ENCODE measurements at regions not wholly inside any gene's neighbourhood (a gene's known extent, or its start where the extent isn't known, plus 50 kb on each side); places are given as distances from the start of the nearest gene placed in this dataset.

GRCh38 chr9:109590966-109591365, 92.9 kb upstream of the PTPN3 start (continued):
- no peak for TF ChIP-seq BRCA1 (IDR thresholded peaks at IDR 0.05; ENCODE audit: low read depth, low read length)

- FAIRE-seq, result no peak
- Histone ChIP-seq H2AFZ (ENCODE audit: low read length) (no peak overlapping the region), H3K27me3 (replicated peaks in 1 of 4; ENCODE audit: control insufficient read depth in 3 of 4, extremely low read depth in 1 of 4, insufficient read depth in 3 of 4, low read length in 3 of 4) (no peaks in the 10 kb centered on the region), H3K4ac (replicated peaks; ENCODE audit: insufficient read length, low read depth, low read length) (no peak overlapping the region), H3K9me3 (ENCODE audit: insufficient read depth in 2 of 2, low read depth in 1 of 2, low read length in 1 of 2) (no peaks in the 10 kb centered on the region; a peak in 1 of 4 replicates), H3K79me2 (ENCODE audit: control insufficient read depth in 1 of 2, insufficient read depth in 2 of 2, low read length in 2 of 2) (no peaks in the 10 kb centered on the region), H3K23ac (ENCODE audit: insufficient read length) (no peak overlapping the region), H2AK5ac (ENCODE audit: low read depth, low read length) (no peak overlapping the region), H3K56ac (replicated peaks; ENCODE audit: insufficient read length, low read depth, low read length) (no peak overlapping the region), H3K79me1 (ENCODE audit: low read depth, low read length) (no peaks in the 10 kb centered on the region), H2BK5ac (ENCODE audit: low read depth, low read length) (no peak overlapping the region), H3K36me3 (ENCODE audit: control insufficient read depth in 2 of 4, insufficient read depth in 4 of 4, low read length in 3 of 4) (no peaks in the 10 kb centered on the region), H3K18ac (ENCODE audit: extremely low read depth, low read length) (no peak overlapping the region), H2BK12ac (ENCODE audit: low read depth, low read length) (no peak overlapping the region), H3K9ac (replicated peaks in 1 of 4; ENCODE audit: extremely low read depth in 1 of 4, low read depth in 3 of 4, low read length in 3 of 4) (no peak overlapping the region), H4K5ac (ENCODE audit: insufficient read length, low read depth, low read length) (no peak overlapping the region), H3K4me1 (replicated peaks in 1 of 4; ENCODE audit: control insufficient read depth in 3 of 4, insufficient read depth in 4 of 4, low read length in 3 of 4) (no peaks in the 10 kb centered on the region), H4K20me1 (replicated peaks in 1 of 2; ENCODE audit: control insufficient read depth in 1 of 2, insufficient read depth in 2 of 2, low read length in 2 of 2) (no peaks in the 10 kb centered on the region), H4K8ac (ENCODE audit: extremely low read depth, insufficient read depth, low read length) (no peak overlapping the region), H3K14ac (ENCODE audit: insufficient read length) (no peak overlapping the region), H3K4me3 (ENCODE audit: extremely low read depth in 1 of 4, insufficient read depth in 2 of 4, low read depth in 3 of 4, low read length in 4 of 4) (no peak overlapping the region), H3K27ac (ENCODE audit: low read depth, low read length) (no peak overlapping the region), H2BK20ac (ENCODE audit: low read length) (no peak overlapping the region), H2BK15ac (ENCODE audit: low read length) (no peak overlapping the region), H2BK120ac (replicated peaks; ENCODE audit: low read depth, low read length) (no peak overlapping the region), H3K23me2 (ENCODE audit: low read depth, low read length) (no peaks in the 10 kb centered on the region), H4K91ac (replicated peaks; ENCODE audit: insufficient read length, low read length) (no peak overlapping the region), H3K4me2 (ENCODE audit: insufficient read depth in 1 of 2, low read depth in 2 of 2, low read length in 2 of 2) (no peak overlapping the region)
- POLR2A ChIA-PET (ENCODE audit: partially characterized antibody), result no interaction called here
- no peak for DNase-seq (ENCODE audit: low read depth in 1 of 2, low spot score in 2 of 2)
- TF ChIP-seq EP300 (IDR thresholded peaks at IDR 0.05; ENCODE audit: borderline replicate concordance in 1 of 2, low read depth in 2 of 2, low read length in 2 of 2) (no peak), CHD1 (IDR thresholded peaks at IDR 0.05; ENCODE audit: low read depth, low read length) (no peak), SAP30 (IDR thresholded peaks at IDR 0.05; ENCODE audit: insufficient read depth, insufficient replicate concordance, low read length) (no peak)
- CTCF ChIA-PET (ENCODE audit: partially characterized antibody), result interaction anchor here (0.9 to 3.7 kb wide), 4 partner anchors 9 to 173 kb away, joined by 3 to 22 read pairs (median 4); no protein-coding TSS in a partner anchor
- 100% methylated on average over 2 of the region's 2 CpGs; no CpG with 5 or more reads in 1 of the 2 experiments for WGBS, 2 experiments (ENCODE audit: extremely low coverage in 1 of 2, insufficient coverage in 1 of 2, insufficient read length in 1 of 2, insufficient replicate concordance in 2 of 2, low coverage in 1 of 2, low lambda C conversion rate in 2 of 2, missing lambda C conversion rate in 1 of 2)
Observed at GRCh38 chr9:109591691-109592090, 93.6 kb upstream of the PTPN3 start.
